ENCODE measurements at regions not wholly inside any gene's neighbourhood (a gene's known extent, or its start where the extent isn't known, plus 50 kb on each side); places are given as distances from the start of the nearest gene placed in this dataset.

DNA sequence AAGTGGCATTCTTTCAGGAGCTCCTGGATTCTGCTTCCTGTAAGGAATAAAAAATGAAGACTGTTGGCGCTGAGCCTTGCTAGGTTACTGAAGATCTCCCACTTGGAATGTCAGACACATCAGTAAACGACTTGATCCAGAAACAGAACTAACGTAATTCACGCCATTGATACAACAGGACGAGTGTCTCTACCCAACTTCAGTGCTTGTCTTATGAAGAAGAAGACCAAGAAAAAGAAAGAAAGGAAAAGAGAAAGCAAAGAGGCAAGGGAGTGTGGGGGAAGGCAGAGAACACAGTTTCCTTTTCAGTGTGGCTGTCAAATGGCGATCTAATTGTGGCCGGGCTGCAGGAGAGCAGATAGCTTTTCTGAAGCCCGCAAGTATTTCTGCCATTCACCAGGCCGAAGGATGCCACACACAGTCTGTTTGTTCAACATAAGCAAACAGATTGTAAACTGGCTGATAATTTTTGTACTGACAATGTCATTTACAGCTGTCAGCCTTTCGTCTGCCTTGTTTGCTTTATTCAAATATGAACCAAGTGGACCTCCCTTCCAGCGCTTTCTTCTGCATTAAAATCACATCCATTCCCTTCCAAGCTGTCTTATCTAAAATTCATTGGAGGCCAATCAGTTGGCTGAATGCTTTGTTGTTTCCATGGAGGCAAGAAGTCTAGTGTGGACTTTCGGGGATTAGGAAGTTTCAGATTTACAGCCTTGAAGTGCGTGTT, 180.6 kb downstream of the FOXA2 start:
- peak; percentile 34 for DNase-seq

DNA sequence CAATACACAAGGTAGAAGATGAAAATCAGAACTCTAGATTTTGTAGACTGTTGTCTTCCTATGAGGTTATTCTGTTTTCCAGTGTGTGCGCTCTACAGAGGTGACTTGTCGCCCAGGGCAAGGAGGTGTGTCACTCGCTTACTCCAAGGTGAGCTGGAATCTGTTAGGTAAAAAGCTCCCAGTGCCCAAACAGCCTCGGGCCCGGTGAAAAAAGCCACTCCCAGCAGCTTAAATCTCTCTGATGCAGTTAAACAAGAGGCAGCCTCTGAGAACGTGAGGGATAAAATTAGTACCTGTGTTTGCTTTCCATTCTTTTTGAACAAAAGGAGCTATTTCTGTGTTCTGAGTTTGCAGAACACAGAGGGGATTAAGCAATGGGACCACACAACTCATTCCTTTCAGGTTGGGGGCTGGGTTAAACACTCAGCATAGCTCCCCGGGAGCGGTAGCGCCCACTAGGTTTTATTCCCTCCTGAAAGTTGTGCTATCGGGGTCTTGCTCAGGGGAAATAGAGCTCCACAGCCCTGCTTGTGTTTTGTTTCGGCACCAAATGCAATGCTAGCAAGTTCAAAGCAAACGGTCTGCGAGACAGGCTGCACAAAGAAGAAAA, 181.2 kb downstream of the FOXA2 start:
- peak; percentile 53 for DNase-seq

DNA sequence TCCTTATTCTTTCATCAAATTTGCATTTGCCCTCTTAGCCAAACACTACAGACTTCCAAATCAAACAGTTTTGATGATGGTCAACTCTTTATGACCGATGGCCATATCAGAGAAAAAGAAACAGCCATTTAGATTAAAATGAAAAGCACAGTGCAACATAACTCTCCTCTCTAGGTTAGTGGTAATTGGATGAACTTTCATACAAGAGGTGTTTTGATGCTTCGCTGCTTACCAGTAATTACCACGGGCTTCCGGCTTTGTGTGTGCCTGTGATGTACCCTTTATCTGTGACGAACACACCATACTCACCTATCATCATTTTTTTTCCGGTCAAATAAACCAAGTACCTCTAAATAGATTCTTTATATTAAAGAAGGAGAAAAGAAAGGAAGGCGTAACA, 181.8 kb downstream of the FOXA2 start:
- DNase-seq: peak; percentile 61

DNA sequence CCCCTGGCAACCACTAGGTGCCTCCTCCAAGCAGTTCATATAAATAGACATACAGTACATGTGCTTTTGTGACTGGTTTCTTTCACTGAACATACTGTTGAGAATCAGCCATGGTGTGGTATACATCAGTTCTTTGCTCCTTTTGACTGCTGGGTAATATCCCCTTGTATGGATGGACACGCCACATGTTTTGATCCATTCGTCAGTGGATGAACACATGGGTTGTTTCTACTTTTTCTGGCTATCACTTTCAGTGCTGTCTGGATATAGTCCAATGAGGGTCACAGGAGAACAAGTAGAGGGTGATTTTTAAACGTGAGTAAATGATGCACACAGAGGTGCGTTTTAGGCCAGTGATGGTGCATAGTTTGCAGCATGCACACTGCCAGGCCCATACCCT, 183.9 kb downstream of the FOXA2 start:
- no peak for DNase-seq

DNA sequence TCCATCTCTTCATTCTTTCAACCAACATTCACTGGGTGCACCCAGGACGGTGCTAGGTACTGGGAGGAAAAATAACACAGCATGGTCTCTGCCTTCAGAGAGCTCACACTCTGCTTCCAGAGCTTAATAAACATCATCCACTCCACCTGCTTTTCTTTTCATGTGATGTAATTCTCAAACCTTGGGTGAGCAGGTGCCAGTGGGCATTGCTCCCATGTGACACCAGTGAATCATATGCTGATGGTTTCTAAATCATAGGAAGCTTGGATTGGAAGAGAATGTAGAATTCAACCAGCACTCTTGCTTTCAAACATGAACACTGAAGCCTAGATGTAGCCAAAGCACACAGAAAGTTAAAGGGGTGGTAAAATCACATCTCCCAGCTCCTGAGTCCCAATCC, 189.8 kb downstream of the FOXA2 start:
- no peak for DNase-seq

DNA sequence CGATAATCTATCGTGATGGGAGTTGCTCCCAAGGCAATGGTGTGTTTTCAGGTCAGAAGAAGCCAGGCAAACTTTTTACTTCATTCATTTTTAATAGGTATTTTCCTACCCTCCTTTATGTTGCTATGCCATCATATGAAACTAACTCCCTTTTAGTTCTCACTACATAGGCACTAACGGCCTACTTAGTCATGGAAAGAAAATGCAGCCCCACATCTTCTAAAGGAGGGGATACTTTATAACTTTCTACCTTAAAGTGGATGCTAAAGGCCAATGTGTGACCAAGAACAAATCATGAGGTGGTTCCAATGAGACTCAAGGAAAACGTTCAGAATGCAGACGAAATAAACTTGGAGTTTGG, 193.8 kb downstream of the FOXA2 start:
- no peak for DNase-seq

DNA sequence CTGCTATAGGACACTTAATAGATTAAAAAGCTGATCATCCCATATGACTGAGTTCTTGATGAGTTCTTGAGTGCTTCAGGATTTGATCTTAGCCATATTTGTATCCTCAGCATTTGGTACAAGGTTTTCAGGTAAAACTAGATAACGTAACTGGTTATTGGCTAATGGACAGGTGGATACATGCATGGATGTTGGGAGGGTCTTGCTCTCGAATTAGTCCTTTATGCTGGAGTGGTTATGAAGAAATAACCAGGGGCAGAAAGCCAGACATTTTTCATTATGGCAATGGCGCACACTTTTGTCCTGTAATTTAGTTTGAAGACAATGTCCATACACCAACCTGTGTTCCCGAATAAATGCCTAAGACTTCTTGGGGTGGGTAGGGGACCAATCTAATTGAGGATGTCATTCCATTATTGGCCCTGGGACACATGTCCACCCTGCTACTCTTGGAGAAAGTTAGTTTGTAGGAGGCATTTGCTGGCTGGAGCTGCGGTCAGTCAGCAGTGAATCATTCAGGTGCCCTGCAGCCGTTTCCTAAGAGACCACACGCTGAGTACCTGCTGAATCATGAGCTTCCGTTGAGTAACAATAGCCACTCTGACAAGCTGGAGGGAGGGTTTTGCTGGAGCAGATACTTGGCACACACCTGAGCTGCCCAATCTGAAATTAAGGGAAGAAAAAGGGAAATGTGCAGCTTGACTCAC, 194.4 kb downstream of the FOXA2 start:
- DNase-seq: peak; percentile 69

DNA sequence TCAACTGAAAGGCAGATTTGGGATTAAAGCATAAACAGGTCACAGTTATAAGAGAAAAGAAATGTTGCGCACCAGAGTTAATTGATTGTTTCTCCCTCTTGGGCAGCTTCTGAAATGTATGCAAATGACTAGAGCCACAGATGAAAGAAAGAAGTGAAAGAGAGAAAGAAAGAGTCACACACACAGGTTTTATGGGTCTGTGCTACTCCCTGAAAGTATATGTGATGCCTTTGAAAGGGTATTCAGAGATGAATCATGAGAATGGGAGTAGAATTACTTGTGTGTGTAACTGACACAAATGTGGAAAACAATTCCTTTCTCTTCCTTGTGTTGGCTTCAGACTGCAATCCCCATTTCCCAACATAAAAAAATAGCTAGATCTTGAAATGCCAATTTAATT, 196.9 kb downstream of the FOXA2 start:
- DNase-seq: no peak

DNA sequence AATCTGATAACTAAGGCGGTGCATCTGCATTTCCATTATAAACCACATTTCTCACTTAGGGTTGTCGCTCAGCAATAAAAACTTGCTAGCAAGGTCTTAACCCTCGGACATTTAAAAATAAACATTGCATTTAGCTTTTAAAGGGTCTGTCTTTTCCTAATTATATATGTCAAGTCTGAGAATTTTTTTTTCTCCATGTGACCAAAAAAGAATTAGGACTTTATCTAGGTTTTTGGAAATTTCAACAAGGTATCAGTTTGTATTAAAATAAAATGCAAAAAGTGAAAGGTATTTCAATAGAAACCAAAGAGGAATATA, 198.1 kb downstream of the FOXA2 start:
- no peak for DNase-seq

DNA sequence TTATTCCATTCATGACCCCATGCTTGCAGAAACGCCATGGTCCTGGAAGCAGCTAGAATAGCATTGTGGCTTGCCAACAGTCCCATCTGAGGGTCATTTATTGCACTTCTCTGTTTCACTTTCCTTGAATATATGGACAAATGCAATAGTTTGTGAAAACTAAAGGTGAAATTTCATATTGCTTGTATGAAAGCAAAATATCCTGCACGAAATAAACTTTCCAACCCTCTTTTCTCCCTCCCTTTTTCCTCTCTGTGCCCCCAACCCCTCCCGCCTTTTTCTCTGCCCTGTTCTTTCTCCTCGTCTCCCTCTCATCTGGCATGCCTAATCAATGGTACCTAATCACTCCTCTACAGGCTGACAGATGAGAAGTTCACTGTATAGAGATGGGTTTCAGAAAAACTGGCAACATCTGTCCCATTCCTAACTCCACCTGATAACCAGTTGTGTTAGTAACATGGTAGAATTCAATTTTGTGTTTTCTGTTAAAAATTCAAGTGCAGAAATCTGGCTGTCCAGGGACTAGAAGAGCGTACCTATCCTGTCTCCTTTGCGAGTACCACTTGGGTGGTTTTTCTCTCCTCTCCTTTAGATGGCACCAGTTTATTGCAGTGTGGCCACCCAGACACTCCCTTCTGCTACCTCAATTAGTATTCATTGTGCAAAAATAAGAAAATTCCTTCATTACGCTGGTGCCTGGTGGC, 198.6 kb downstream of the FOXA2 start:
- DNase-seq: peak; percentile 15

DNA sequence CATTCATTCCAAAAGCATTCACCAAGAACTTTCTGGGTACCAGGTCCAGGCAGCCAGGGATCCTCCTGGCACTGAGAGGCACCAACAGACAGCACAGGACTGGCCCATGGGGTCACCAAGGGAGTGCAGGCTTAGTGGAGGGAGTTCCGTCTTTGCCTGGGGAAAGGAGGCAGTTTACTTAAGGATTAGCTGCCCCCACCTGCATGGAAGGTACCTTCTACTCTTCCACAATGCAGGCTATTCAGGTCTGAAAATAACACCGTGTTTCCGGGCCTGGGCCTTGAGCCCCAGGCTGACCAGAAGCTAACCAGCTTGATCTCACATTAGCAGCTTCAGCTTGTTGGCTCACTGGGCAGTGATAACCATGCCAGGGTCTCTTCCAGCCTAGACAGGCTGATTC, 199.4 kb downstream of the FOXA2 start:
- DNase-seq: no peak

DNA sequence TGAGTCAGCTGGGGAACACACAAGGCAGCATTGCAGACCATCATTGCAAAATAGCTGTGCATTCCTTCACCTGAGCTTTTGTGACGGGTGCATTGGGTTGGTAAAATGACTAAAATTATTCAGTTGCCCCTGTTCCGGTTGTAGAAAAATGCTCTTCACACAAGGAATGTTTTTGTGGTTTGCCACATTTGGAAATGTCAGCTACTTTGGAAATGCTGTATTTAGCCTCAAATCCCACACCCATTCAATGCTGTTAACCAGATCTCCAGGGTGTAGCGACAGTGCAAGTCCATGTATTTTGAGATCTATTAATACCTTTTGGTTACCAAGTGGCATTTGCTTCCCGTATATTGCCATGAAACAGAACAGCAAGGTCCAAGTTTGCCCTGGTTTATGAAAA, 201.2 kb downstream of the FOXA2 start:
- no peak for DNase-seq

DNA sequence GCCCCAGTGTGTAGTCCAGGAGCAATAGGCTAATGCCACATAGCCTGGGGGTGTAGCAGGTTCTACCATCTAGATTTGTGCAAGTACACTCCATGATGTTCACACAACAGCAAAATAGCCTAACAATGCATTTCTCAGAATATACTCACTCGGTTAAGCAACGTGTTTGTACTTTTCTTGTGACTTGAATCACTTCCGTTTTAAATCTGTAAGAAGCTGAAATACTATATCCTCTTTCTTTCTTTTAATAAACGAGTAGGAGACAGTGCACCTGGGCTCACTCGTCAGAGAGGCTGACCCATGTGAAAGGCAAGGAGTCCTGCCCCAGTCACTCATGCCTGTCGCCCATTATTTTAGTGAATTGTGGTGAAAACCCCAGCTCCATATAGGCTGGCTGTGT, 201.6 kb downstream of the FOXA2 start:
- no peak for DNase-seq

DNA sequence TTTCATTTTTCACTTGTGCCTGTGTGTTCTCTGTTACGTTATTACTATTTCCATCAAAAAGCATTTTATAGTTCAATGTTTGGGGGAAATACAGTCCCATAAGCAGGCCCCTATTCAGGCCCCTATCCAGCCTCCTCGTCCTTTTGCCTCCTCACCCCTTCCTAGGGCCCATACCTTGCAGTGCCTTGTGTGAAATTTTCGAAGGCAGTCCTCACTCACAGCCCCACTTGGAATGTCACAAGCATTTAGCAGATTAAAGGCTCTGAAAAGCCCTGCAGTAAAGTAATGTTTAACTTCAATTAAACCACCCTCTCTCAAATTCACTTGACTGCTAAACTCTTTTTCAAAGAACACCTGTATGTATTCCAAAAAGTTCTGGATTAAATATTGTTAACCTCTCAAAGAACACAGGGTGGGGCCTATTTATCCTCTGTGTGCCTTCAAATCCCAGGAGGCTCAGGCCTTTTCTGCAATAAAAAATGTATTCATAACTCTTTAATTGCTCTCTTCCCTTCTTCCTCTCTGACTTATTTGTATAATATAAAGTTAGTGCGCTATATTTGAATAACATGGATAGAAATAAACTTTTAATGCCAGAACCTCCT, 202.5 kb downstream of the FOXA2 start:
- DNase-seq: no peak

DNA sequence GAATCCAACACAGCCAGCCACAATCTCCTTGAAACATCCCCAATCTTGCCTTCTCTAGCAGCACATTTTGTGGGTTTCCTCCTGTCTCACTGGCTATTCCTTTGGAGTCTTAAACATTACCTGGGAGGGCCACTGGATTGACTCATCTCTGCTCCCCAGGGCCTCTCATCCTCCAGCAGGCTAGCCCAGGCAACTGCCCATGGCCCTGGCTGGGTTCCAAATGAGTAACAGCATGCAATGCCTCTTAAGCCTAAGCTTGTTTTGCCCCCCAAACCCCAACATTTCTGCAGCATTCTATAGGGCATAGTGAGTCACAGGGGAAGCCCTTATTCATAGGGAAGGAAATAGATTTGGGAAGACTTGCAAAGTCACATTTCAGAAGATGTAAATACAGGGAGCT, 204.9 kb downstream of the FOXA2 start:
- DNase-seq: no peak

DNA sequence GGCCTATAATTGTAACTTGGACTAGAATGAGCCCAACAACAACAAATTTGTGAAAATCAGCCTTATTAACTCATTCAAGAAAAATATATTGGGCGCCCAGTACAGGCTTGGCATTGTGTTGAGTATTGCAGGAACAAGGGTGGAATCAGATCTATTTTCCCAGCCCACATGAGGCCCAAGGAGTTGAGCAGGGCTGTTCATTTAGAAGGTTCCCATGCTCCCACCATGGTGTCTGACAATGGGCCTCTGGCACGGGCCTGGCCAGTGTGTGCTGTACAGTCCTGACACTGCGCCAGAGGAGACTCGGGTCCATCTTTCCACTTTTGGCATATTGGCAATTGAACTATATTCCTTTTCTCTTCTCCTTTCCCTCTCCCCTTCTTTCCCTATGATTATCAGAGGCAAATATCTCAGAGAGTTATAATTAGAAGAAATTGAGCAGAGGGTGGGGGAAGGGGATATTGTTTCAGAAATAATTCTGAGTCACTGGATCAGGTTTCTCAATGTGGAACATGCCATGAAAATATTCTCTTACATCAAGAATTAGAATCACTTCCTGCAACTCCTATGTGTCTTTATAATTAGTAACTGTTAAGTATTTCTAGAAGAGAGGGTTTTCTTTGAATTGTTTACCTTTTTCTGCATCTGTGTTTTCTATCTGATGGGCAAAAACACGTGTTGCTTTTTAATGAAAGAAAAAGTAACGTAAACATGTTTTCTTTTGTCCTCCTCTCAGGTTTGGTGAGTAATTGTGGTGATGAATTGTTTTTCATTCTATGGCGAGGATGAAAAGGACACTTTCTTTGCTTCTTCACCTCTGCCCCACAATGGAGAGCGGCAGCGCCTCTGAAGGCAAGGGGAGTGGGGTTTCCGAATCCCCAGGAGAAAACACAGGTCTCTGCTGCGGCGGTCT, 209.4 kb downstream of the FOXA2 start:
- peak; percentile 11 for DNase-seq

DNA sequence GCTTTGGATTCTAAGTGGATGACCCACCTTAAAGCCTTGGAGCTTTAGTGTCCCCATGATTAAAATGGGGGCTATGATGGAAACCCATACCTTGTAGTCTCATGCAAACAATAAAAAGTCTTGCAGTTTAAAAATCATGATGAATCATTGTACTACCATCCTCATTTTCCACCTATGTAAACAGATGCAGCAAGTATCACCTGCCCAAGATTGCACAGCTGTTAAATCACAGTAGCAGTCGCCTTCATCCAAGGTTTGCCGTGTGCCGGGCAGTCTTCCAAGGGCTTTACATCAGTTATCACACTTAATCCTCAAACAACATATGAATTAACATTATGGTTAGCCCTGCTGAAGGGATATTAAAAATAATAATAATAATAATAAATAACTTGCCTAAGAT, 210.3 kb downstream of the FOXA2 start:
- DNase-seq: no peak

DNA sequence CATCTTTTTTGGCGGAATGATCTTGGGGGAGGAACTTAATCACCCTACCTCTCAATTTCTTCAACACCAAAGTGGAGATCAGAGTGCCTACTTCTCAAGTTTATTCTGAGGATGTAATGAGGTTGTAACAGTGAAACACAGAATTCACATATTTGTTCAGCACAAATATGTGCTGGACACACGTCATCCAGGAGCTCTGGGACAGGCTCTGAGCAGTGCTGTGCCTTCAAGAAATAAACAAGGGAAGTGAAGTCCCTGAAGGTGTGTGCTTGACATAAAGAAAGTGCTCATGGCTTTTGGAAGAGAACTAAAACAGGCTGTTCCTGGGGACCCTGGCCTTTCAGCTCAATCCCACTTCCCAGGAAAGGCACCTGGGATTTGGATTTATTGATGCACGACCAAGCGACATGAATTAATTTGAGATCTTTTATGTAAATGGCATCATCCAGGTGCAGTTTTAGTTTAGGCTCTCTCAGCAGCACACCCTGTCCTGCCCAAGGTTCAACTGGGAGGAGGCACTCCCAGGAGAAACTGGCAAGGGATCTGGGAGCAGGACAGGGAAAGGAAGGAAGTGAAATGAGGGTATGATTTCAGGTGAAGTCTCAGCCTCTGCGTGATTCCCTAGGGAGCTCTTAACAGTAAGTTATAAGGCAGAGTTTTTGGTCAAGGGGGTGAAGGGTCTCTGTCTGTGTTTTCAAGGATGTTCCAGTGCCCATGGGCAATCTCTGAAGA, 211.0 kb downstream of the FOXA2 start:
- no peak for DNase-seq

DNA sequence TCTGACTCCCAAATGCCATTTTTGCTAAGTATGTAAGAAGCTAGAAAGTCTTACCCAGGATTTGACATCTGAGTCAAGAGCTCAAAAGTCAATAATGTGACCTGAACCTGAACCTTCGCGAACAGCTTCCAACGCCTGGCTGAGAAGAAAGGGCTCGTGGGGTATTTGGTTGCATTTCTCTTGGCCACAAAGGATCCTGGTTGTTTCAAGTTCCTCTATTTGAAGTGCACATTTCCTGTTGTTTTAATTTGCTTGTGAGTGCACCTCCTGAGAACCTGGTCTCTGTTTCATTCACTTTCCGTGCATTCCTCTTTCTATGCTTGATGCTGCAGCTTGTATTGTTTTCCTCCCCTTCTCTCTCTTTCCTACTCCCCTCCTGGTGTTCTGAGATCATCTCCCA, 212.5 kb downstream of the FOXA2 start:
- DNase-seq: peak; percentile 72

DNA sequence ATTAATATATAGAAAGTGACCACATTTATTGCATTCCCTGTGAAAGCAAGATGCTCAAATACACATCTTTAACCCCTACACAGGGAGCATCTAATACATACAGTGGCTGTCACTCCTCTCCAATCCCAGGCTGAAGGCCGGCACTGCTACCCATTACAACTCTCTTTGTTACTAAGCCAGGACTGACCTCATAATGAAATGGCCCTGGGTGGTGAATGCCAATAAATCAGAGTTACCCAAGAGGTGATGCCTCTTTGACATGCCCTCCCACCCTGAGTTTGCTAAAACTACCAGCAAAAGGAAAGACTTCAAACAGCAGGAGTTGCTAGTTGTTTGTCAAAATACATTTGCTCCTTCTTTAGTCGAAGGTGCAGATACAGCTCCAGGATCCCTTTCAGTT, 214.2 kb downstream of the FOXA2 start:
- DNase-seq: no peak

DNA sequence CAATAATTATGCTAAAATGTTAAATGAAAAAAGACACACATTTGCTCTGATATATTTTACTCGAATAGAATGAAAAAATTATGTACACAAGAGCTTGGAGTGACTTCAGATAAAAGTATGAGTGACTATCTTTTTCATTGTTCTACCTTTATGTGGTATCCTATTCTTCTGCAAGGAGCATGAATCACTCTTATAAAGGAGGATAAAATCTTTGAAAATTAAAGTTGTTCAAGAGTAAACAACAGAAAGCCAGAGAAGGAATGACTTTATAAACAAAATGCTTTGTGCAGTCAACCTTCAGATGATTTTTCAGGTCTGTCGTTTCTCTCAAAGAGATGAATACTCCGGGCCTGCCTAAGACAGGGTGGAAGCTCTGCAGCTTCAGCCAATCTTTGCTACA, 215.3 kb downstream of the FOXA2 start:
- DNase-seq: no peak

DNA sequence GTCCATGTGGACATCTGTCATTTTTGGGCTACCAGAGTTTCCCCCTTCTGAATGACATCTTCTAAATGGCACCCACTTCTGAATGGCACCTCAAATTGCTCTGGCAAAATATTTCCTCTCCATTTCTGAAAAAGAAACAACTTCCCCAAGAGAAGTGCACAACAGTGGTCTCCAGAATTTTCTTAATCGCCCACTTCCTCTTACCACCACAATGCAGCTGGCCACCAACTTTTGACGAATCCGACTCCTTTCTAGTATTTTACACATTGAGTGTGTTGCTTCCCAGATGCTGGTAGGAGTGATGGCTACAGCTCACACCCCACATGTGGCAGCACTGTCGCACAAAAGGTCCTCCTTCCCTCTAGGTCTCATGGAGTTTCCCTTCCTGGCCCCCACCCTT, 216.1 kb downstream of the FOXA2 start:
- no peak for DNase-seq

Data from NCI-H2029 treated with DMSO at 0.1 percent for 48 hours (cell line).